ENCODE measurements at regions not wholly inside any gene's neighbourhood (a gene's known extent, or its start where the extent isn't known, plus 50 kb on each side); places are given as distances from the start of the nearest gene placed in this dataset.
"Not testable (repeated sequence)": the region's sequence is repeated elsewhere in the genome, so short reads cannot be mapped to it uniquely, and the experiment has no call there.

DNA sequence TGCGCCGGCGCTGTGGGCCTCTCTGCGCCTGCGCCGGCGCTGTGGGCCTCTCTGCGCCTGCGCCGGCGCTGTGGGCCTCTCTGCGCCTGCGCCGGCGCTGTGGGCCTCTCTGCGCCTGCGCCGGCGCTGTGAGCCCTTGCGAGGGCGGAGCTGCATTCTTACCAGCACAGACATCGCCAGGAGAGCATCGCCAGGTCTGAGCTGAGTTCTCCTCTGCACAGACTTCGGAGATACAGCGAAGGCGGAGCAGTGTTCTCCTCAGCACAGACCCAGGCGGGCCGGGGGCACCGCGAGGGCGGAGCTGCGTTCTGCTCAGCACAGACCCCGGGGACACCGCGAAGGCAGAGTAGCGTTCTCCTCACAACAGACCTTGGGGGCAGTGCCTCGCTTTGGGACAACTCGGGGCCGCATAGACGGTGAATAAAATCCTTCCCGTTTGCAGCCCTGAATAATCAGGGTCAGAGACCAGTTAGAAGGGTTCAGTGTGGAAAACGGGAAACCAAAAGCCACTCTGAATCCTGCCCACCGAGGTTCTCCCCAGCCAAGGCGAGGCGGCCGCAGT, 1268.1 kb downstream of the FOXD4L5 start:
- DNase-seq (ENCODE audit: low read depth): peak; percentile 81

DNA sequence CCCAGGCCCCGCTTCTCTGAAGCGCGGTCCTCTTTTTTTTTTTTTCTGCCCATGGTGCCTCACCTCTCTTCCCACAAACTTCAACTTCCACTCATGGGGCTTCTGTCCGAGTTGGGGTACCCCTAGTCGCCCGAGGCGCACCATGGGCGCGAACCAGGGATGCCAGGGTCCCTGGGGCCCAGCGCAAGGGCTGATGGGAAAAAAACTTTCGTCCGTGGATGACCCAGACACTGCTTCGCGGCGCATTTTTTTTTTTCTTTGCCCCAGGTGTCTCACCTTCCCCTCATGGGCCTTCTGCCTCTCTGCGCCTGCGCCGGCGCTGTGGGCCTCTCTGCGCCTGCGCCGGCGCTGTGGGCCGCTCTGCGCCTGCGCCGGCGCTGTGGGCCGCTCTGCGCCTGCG, 1268.8 kb downstream of the FOXD4L5 start:
- DNase-seq (ENCODE audit: low read depth): peak; percentile 39

DNA sequence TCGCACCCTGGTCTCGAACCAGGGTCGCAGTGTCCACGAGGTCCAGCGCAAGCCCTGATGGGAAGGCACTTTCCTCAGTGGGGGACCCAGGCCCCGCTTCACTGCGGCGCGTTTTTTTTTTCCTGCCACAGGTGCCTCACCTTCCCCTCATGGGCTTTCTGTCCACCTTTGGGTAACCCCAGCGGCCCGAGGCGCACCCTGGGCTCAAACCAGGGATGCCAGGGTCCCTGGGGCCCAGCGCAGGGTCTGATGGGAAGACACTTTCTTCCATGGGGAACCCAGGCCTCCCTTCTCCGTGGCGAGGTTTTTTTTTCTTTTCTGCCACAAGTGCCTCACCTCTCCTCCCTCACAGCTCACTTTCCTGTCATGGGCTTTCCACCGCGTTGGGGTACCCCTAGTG, 1269.9 kb downstream of the FOXD4L5 start:
- no peak for DNase-seq (ENCODE audit: low read depth)

DNA sequence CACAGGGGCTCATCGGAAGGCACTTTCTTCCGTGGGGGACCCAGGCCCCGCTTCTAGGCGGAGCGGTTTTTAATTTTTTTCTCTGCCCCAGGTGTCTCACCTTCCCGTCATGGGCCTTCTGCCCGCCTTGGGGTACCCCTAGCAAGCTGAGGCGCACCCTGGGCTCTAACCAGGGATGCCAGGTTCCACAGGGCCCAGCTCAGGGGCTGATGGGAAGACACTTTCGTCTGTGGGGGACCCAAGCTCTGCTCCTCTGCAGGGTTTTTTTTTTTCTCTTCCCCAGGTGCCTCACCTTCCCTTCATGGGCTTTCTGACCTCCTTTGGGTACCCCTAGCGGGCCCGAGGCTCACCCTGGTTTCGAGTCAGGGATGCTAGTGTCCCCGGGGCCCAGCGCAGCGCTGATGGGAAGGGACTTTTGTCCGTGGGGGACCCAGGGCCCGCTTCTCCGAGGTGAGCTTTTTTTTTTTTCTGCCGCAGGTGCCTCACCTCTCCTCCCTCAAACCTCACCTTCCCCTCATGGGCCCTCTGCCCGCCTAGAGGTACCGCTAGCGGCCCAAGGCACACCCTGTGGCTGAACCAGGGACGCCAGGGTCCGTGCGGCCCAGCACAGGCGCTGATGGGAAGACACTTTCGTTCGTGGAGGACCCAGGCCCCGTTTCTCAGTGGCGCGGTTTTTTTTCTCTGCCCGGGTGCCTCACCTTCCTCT, 1270.5 kb downstream of the FOXD4L5 start:
- DNase-seq (ENCODE audit: low read depth): not testable (repeated sequence)

DNA sequence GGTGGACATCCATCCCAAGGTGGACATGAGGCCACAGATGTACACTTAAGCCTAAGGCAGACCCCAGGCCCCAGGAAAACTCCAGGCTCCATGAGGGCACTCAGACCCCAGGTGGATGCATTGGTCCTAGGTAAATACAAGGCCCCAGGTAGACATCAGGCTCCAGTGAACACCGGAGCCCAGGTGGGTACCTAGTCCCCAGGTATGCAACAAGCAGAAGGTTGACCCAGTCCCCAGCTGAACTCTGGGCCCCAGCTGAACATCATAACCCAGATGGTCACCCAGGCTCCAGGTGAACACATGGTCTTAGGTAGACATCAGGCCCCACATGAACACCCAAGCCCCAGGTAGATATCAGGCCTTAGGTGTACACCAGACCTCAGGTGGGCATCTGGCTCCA, 1271.9 kb downstream of the FOXD4L5 start:
- not testable (repeated sequence) for DNase-seq (ENCODE audit: low read depth)

DNA sequence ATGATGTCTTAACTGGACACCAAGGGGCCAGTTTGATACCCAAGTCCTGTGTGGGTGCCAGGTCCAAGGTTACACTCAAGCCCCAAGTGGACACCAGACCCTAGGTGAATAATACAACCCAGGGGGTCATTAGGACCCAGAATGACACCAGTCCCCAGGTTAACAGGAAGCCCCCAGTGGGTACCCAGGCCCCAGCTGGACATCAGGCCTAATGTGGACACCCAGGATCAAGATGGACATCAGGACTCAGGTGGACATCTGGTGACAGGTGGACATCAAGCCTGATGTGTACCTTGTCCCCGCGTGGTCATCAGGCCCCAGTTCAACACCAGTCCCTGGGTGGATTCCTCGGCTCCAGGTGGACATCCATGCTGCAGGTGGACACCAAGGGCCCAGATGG, 1273.0 kb downstream of the FOXD4L5 start:
- DNase-seq (ENCODE audit: low read depth): not testable (repeated sequence)

DNA sequence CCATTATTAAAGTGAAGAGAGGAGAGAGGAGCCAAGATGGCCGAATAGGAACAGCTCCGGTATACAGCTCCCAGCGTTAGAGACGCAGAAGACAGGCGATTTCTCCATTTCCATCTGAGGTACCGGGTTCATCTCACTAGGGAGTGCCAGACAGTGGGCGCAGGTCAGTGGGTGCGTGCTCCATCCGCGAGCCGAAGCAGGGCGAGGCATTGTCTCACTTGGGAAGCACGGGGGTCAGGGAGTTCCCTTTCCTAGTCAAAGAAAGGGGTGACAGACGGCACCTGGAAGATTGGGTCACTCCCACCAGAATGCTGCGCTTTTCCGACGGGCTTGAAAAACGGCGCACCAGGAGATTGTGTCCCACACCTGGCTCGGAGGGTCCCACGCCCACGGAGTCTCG, 1305.3 kb downstream of the FOXD4L5 start:
- not testable (repeated sequence) for DNase-seq (ENCODE audit: low read depth)
